Myocyte (in vitro differentiated cells): ENCODE measurements at regions not wholly inside any gene's neighbourhood (a gene's known extent, or its start where the extent isn't known, plus 50 kb on each side); places are given as distances from the start of the nearest gene placed in this dataset.
"Not testable (repeated sequence)": the region's sequence is repeated elsewhere in the genome, so short reads cannot be mapped to it uniquely, and the experiment has no call there.

Source experiments
- DNase-seq: peaks from one replicate; pipeline ENCODE4 v3.0.0-alpha.2; 2012; ENCODE audit warnings: low read depth

DNA sequence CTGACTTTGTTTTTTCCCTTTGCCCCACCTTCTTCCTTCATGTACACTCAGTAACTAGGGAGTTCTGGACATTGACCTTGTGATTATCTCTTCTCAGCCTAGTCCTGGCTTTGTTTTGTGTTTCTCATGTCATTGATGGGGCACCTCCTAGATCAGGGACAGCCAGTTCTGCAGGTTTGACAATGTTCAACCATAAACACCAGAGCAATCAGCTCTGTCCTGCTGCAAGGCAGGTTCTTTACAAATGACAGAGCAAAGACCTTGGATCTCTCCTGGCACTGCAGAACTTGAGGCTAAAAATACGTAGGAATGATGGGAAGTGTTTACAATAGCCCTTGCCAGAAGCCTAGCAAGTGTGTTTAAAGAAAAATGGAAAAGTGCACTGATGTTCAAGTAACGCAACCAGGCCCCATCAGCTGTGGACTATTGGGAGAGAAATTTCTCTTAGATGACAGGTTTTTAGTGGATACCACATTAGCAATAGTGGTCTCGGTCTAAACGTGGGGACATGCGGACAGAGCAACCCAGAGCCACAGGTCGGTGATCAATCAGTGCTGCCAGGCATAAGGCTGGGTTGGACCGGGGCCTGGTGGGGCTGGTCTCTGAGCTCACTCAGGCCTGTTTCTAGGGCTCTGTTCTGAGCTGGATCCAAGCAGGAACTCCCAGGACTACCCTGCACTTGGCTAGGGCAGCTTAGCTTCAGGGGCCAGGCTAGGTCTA, 76.8 kb downstream of the SOWAHC start:
- no peak for DNase-seq

DNA sequence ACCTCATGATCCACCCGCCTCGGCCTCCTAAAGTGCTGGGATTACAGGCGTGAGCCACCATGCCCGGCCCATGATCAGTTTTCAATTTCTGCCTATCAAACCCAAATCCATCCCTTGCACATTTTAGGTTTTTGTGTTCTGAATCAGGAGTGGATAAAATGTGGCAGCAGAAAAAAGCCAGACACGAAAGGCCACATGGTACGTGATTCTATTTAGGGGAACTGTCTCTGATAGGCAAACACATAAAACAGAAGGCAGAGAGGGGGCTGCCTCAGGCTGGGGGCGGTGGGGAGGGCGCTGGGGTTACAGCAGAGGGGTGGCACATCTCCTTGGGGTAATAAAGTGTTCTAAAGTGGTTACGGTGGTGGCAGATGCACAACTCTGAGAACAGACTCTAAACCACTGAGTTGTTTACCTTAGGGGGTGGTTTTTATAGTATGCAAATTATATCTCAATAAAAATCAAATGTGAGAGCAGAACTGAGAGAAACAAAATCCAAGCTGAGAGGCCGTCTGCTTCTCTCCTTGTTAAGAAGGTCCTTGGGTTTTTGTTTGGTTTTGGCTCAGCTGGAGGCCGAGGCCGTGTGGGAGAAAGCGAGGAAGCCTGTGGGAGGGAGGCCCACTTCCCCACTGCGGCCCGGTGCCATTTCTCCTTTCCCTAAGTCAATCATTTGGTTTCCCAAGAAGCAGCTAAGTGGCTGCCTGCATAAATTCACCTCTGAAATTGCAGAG, 78.0 kb downstream of the SOWAHC start:
- no peak for DNase-seq

DNA sequence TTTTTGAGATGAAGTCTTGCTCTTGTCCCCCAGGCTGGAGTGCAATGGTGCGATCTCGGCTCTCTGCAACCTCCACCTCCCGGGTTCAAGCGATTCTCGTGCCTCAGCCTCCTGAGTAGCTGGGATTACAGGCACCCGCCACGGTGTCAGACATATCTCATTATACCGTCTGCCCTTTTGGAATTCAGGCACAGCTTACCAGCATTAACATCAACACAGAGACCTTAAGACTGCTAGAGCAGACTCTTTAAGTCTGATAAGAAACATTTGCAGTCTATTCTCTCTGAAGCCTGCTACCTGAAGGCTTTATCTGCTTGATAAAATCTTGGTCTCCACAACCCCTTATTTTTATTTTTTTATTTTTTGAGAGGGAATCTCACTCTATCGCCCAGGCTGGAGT, 78.7 kb downstream of the SOWAHC start:
- DNase-seq = not testable (repeated sequence)

DNA sequence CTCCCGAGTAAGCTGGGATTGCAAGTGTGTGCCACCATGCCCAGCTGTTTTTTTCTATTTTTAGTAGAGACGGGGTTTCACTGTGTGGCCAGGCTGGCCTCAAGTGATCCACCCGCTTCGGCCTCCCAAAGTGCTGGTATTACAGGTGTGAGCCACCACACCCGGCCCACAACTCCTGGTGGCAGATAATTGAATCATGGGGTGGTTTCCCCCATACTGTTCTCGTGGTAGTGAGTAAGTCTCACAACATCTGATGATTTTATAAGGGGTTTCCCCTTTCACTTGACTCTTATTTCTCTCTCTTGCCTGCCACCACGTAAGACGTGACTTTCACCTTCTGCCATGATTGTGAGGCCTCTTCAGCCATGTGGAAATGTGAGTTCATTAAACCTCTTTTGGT, 79.1 kb downstream of the SOWAHC start:
- DNase-seq = not testable (repeated sequence)

DNA sequence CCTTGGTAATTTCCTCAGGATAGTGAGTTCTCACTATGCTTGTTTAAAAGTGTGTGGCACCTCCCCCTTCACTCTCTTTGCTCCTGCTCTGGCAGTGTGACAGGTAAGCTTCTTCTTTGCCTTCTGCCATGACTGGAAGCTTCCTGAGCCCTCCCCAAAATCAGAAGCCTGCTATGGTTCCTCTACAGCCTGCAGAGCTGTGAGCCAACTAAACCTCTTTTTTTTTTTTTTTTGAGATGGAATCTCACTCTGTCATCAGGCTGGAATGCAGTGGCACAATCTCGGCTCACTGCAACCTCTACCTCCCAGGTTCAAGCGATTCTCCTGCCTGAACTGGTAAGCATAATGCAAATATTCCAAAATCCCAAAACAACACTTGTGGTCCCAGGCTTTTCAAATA, 80.0 kb downstream of the SOWAHC start:
- DNase-seq = no peak

DNA sequence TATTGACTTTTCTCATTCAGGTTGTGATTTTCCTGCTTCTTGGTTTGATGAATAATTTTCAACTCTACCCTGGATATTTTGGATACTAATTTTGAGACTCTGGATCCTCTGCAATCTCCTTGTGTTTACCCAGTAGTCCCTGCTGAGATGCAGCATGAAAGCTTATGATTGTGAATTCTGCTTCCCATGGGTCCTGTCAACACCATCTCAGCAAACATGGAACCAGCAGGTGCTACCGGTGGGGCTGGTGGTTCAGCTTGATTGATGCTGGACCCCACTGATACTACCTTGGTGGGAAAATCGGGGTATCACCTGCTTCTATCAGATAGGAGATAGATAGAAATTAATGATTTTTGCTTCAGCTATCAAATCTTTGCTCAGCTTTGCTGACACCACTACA, 81.1 kb downstream of the SOWAHC start:
- no peak for DNase-seq

DNA sequence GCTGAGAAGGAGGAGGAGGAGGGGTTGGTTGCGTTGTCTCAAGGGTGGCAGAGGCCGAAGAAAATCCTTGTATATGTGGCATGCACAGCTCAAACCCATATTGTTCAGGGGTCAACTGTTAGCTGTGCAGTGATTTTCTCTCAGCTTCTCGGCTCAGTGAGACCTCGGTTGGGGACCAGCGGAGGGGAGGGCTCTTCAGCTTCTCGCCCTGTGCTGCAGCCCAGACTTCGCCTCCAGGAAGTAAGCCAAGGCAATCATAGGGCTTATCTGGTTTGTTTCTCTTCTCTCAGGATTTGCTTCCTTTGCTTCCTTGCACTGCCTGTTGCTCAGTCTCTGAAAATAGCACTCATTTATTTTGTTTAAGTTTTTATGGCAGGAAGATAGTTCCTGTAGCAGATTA, 85.5 kb downstream of the SOWAHC start:
- DNase-seq = no peak

DNA sequence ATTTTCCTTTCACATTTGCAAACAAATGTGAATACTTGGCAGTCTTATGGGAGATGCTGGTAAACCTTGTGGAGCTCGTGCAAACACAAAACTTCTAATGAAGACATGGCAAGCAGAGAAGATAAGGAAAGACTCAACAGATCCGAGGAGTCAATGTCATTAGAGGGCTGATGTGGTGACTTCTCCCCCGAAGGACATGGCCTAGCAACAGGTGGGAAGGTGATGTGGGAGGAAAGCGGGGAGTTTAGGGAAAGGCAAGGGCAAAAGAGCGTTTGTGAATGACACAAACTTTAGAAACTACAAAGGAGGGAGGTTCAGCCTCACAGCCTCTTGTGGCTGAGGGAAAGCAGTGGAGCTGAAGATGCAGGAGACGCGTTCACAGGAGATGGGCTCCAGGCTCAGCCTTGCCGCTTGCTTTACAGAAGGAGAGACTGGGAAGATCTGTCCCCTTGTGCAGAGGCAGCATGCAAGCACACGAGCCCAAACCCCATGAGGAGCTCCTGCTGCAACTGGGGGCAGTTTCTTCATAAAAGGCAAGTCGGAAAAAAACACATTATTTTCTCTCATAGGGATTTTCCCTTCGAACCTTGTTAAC, 86.6 kb downstream of the SOWAHC start:
- DNase-seq = no peak

DNA sequence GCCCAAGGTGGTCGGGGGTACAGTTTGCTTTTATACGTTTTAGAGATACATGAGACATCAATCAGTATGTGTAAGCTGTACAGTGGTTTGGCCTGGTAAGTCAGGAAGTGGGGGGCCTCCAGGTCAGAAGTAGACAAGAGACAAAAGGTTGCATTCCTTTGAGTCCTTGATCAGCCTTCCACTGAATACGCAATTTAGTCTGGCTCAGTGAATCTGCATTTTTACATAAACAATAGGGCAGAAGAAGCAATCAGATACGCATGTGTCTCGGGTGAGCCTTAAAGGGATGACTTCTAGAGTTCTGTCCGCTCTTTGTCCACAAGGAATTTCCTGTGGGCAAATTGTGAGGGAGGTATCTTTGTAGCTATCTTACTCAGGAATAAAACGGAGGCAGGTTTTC, 87.2 kb downstream of the SOWAHC start:
- no peak for DNase-seq

DNA sequence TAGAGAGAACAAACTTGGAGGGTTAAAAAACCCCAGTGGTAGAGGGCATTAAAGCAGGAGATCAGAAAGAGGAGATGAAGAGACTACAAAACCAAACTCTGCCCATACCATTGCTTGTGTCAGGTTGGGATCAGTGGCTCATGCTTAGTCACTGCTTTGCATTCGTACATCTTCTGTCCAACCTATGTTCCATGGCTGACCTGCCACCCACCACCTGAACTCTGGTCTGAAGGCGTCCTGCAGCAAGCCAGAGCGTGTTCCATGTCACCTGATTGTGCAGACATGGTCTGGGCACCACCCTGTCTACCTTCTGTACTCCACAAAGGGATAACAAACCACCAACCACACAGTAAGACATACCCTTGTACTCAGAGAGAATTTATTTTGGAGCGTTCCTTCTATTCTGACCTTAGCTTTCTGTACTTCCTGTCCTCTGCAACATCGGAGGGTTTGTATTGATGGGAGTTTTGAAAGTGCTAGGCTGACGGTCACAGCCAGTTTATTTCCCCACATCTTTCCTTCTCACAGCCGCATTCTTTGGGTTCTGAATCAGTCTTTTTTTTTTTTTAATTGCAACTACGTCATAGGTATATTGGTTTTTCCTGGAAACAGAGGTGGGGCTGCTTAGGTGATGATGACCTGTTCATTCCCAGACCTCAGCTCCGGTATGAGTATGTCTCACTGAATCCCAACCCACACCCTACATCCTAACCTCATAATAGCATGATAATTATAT, 88.3 kb downstream of the SOWAHC start:
- DNase-seq = no peak

DNA sequence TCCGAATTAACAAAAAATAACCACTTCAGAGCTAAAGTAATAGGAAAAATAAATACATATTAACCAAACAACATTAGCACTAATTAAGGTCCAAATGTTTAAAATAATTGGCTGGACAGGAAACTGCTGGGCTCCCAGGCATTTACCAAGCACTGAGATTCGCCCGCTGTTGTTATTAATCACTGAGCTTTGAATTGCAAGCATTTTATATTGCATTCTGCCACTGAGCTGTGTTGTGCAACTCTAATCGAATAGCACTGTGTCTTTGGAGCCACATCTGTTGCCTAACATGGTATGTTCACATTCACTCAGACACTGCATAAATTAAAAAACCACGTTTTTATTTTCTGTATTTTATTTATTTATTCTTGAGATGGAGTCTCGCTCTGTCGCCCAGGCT, 88.9 kb downstream of the SOWAHC start:
- DNase-seq = no peak

DNA sequence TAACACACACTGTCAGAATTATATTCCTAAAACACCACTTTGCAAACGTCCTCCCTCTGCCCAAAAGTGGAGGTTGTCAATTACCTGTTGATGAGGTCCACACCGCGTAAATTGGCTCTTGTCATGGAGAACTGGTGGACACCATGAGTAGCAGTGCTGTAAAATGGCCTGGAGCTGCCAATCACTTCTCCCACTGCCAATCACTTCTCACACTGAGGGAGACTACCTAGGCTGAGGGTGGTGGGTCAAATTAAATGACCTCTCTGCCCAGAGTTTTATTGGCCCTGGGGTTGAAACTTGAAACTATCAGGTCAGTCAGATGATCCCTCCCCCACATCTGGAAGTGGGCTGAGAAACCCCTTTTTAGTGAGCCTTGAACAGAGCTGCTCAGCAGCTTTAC, 89.6 kb downstream of the SOWAHC start:
- DNase-seq = no peak

DNA sequence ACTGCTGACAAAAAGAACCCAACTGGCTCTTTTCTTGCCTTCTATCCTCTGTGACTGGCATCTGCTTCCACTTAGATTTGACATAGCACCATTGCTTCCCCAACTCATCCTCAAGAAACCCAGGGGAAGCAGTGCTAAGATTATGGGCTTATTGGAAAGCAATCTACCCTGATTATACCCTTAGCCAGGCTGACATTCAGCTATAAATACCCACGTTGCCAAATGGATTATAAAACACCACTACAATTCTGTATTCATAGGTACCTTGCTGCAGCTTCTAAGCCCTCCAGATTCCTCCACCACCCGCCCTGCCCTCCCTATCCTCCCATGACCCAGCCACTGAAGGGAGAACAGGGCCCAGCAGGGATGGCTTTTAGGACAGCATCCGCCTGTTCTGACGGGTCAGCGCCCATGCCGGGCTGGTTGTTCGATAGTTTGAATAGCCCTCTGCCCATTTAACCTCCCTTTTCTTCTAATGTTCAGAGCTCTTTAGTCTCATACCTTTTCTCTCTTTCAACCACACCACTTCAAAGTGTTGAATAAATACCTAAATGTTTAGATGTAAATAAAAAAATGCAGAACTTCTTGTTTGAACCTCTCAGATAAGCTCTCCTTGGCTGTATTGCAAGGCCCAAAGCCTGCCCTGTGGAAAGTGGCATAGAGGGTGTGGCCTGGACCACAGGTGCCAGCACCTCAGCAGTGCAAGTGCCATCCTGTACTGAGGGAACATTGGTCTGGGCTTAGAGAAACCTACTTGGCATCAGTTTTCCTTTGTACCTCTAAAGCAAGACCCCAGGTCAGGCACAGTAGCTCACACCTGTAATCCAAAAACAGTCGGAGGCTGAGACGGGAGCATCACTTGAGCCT, 86.6 kb upstream of the RGPD5 start:
- DNase-seq = no peak

DNA sequence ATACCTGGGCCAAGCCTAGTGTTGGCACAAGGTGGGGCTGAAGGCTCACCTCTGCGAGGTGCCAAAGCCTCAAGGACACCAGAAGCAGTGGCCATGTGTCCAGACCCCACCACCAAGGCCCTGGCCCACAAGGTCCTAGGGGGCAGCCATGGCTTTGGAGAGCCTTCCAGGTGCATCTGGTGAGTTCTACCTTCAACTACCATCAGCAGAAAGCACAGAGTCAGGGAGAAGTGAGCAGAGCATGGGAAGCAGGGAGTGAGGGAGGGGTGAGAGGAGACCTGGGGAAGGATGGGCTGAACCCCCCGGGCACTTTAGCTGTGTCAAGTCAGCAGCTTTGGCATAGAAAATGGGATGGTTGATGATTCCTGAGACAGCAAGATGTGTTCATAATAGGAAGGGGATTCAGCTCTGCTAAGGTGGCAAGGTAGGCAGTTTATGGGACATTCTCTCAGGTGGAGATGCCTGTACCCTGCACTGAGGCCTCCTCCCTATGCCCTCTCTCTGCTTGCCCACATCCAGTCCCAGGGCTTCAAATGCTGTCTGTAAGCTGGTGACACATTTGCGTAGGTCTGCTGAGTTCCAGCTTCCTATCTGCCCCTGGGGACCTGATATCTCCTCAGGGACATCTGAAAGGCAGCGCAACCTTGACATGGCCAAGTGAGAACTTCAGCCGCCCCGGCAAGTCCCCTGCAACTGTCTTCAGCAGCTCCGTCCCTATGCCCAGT, 83.4 kb upstream of the RGPD5 start:
- no peak for DNase-seq

DNA sequence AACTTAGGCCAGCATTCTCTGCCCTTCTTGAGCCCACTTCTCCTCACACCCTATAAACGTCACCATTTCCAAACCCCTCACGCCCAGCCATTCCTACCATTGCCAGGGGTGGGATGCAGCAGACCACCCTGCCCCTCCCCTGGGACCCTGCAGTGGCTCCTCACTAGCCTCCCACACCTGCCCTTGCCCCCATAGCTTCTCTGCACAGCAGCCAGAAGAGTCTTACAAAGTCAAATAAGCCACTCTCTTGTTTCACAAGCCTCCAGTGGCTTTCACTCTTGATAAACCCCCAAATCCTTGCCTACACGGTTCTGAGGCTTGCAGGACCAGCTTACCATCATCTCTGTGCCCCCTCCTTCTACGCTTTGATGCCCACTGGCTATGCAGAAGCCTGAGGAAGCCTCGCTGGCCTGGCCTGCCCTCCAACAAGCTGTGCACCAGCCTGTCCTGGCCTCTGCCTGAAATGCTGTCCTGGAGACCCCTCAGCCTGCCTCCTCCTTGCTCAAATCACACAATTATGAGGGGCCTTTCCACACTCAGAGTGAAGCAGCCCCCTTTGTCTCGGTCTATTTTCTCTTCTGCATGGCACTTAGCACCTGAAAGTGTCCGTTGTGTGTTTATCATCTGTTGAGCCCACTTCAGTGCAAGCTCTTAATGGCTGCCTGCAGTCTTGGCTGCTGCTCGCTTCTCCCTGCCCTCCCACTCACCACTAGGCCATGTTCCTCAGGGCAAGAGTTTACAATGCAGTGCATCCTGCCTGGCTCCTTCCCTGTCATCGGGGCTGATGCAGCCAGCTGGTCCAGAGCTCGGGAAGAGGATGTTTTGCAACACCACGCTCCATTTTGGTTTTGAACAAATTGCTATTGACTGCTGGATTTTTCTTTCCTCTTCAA, 82.6 kb upstream of the RGPD5 start:
- no peak for DNase-seq

DNA sequence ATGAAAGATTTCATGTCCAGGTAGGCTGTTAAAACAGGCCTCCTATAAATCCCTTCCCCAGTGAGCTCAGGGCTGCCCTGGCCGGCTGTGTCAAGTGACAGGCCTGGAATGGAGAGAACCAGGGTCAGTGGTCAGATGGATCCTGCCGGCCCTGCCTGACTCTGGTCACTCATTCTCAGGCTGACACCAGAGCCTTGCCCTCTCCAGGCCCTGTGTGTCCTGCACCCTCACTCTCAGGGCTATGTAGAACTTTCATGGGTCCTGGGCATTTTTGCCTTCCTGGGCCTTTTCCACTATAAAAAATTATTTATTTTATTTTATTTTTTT, 82.0 kb upstream of the RGPD5 start:
- no peak for DNase-seq

DNA sequence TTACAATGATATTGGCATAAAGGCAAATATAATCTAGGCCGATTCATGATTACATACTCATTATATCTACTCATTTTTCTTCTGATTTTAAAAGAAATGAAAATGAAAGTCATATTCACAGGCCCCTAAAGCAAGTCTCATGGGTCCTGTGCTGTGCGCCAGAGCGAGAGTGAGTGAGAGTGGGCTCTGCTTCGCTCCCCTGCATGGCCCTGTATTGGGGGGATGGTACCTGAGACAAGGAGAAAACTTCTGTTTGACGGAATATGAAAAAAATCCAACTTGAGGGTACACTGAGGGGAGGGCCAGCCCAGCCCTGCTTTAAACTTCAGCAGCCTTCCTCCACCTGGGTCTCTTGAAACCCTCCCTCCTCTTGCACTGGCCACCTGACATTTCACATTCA, 81.4 kb upstream of the RGPD5 start:
- no peak for DNase-seq

DNA sequence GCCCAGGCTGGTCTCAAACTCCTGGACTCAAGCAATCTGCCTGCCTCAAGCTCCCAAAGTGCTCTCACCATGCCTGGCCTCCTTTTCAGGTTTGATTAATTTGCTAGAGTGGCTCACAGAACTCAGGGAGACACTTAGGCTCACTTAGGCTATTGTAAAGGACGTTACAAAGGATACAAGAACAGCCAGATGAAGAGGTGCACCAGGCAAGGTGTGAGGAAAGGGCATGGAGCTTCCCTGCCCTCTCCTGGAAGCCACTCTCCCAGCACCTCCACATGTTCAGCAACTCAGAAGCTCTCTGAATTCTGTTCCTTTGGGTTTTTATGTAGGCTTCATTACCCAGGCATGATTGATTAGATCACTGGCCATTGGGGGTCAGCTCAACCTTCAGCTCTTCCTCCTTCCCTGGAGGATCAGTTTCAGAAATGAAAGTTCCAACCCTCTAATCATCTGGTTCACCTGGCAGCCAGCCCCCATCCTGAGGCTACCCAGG, 78.7 kb upstream of the RGPD5 start:
- DNase-seq = peak; percentile 3

DNA sequence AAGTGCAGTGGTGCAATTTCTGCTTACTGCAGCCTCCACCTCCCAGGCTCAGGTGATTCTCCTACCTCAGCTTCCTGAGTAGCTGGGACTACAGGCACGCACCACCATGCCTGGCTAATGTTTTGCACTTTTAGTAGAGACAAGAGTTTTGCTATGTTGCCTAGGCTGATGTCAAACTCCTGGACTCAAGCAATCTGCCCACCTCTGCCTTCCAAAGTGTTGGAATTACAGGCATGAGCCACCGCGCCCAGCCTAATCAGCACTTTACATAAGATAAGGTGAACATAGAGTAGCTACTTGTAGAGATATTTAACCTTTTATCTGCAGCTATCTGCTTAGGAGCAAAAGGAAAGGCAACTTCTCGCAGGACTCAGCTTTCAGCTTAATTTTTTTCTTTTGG, 77.5 kb upstream of the RGPD5 start:
- DNase-seq = not testable (repeated sequence)
